BLaER1 (cell line): ENCODE measurements at regions not wholly inside any gene's neighbourhood (a gene's known extent, or its start where the extent isn't known, plus 50 kb on each side); places are given as distances from the start of the nearest gene placed in this dataset.
A peak's percentile ranks its signal among the peaks of the same experiment; 100 is the strongest.

Experiments
- H3K27ac ChIP-seq: shearing (Covaris generic); formaldehyde crosslinking; 2 replicates; pipeline ENCODE4 v1.8.1; 2022
- H3K27me3 ChIP-seq: shearing (Covaris generic); formaldehyde crosslinking; 2 replicates; pipeline ENCODE4 v1.8.1; 2022
- H3K36me3 ChIP-seq: shearing (Covaris generic); formaldehyde crosslinking; 2 replicates; pipeline ENCODE4 v1.8.1; 2022
- H3K4me1 ChIP-seq: shearing (Covaris generic); formaldehyde crosslinking; 2 replicates; pipeline ENCODE4 v1.8.1; 2022
- H3K4me2 ChIP-seq: shearing (Covaris generic); formaldehyde crosslinking; 2 replicates; pipeline ENCODE4 v1.8.1; 2022
- H3K4me3 ChIP-seq: shearing (Covaris generic); formaldehyde crosslinking; 2 replicates; pipeline ENCODE4 v1.8.1; 2022
- H3K9ac ChIP-seq: shearing (Covaris generic); formaldehyde crosslinking; 2 replicates; pipeline ENCODE4 v1.8.1; 2022
- H3K9me3 ChIP-seq: shearing (Covaris generic); formaldehyde crosslinking; 2 replicates; pipeline ENCODE4 v1.8.1; 2022
- H4K20me1 ChIP-seq: shearing (Covaris generic); formaldehyde crosslinking; 2 replicates; pipeline ENCODE4 v1.8.1; 2022
- Cebpa-rat ChIP-seq: shearing (Covaris generic); IDR thresholded peaks from 2 replicates; pipeline ENCODE4 v1.8.1; 2022

GRCh38 chr13:55403887-55404487 lies 1736.7 kb upstream of the PRR20A start:
- Histone ChIP-seq H3K4me2 (no peak overlapping the region), H3K9ac (no peak overlapping the region)
- no peak for TF ChIP-seq Cebpa-rat

DNA sequence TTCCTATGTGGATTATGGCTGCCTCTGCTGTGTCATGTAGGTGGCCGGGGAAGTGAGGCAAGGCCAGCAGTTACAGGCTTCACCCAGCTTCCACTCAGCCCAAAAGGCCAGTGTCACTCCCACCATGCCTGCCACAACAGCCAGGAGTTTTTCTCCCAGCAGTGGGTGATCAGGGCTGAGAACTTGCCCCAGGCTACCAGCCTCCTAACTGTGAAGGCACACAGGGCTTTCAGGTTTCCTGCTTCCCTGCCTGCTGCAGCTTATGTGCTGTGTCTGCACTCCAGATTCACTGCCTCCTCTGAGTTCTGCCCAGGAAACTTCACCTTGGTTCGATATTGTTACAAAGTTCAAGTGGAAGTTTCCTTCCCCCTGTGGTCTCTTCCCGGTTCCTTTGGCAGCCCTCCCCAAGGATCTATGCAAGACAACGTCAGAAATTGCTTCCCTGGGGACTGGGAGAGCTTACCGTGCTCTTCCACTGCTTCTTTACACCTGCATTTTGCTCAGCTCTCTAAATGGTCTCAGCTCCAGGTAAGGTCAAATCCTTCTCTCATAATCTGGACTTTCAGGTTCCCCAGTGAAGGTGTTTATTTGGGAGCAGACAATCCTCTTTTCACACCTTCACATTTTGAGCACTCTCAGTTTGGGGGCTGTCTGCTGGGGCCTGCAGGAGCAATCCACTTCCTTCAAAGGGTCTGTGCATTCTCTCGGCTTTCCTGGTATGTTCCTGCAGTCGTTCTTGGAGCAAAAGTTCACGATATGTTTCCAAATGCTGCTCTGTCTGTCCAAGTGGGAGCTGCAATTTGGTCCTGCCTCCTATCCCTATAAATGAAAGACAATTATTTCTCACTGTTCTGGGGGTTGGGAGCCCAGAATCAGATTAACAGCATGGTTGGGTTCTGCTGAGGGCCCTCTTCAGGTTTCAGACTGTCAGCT lies 1730.1 kb upstream of the PRR20A start:
- no peaks in the 10 kb centered on the region for H4K20me1 ChIP-seq
- TF ChIP-seq Cebpa-rat: no peak
- H3K4me1 ChIP-seq: peaks cover 18% of the 10 kb centered on the region
- H3K27me3 ChIP-seq: no peaks in the 10 kb centered on the region
- no peaks in the 10 kb centered on the region for H3K9me3 ChIP-seq
- H3K4me3 ChIP-seq: no peak overlapping the region
- no peaks in the 10 kb centered on the region for H3K36me3 ChIP-seq
- peak overlapping the region; percentile 59 for H3K4me2 ChIP-seq
- no peak overlapping the region for H3K9ac ChIP-seq
- H3K27ac ChIP-seq: peak overlapping the region; percentile 57; the same call in 1 of the 2 replicates

More at GRCh38 chr13:55403887-55404487, 1736.7 kb upstream of the PRR20A start:
- Histone ChIP-seq H3K9me3 (no peaks in the 10 kb centered on the region), H3K4me3 (no peak overlapping the region), H3K4me1 (no peaks in the 10 kb centered on the region), H3K36me3 (no peaks in the 10 kb centered on the region), H3K27me3 (no peaks in the 10 kb centered on the region), H3K27ac (no peak overlapping the region), H4K20me1 (no peaks in the 10 kb centered on the region)

GRCh38 chr13:55418095-55418494 lies 1722.6 kb upstream of the PRR20A start:
- Histone ChIP-seq H3K9me3 (no peaks in the 10 kb centered on the region), H3K9ac (no peak overlapping the region), H3K36me3 (no peaks in the 10 kb centered on the region), H3K4me3 (no peak overlapping the region), H3K27ac (no peak overlapping the region), H3K4me1 (no peaks in the 10 kb centered on the region), H4K20me1 (no peaks in the 10 kb centered on the region), H3K27me3 (no peaks in the 10 kb centered on the region), H3K4me2 (no peak overlapping the region)
- TF ChIP-seq Cebpa-rat: no peak

DNA sequence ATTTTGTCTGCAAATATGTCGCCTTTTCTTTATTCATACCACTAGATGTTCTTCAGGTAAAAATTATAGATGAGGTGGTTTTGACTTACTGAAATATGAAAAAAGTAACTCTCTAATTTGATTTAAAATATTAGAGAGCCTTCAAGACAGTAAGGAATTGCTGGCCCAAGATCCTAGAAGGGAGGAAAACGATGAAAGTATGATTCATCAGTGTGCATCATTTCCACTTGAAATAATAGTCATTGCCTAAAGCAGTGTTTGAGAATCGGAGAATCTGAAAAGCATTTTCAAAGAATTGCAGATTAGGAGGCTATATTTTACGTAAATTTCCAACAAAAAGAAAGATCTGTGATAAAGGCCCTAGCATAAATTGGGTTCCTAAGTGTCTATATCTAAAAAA lies 1707.9 kb upstream of the PRR20A start:
- Histone ChIP-seq H3K9me3 (no peaks in the 10 kb centered on the region), H4K20me1 (no peaks in the 10 kb centered on the region), H3K4me1 (no peaks in the 10 kb centered on the region), H3K36me3 (no peaks in the 10 kb centered on the region), H3K27me3 (no peaks in the 10 kb centered on the region), H3K4me3 (no peak overlapping the region), H3K9ac (no peak overlapping the region), H3K4me2 (no peak overlapping the region), H3K27ac (no peak overlapping the region)
- TF ChIP-seq Cebpa-rat: no peak

- Histone ChIP-seq H3K4me3 (no peak overlapping the region), H3K9me3 (no peaks in the 10 kb centered on the region), H3K27me3 (no peaks in the 10 kb centered on the region), H4K20me1 (no peaks in the 10 kb centered on the region), H3K4me1 (no peaks in the 10 kb centered on the region), H3K9ac (no peak overlapping the region), H3K27ac (no peak overlapping the region), H3K4me2 (no peak overlapping the region), H3K36me3 (no peaks in the 10 kb centered on the region)
- no peak for TF ChIP-seq Cebpa-rat
Observed at GRCh38 chr13:55437162-55437561, 1703.6 kb upstream of the PRR20A start.

GRCh38 chr13:55439450-55439849 lies 1701.3 kb upstream of the PRR20A start:
- Histone ChIP-seq H3K27me3 (no peaks in the 10 kb centered on the region), H3K9me3 (no peaks in the 10 kb centered on the region)

GRCh38 chr13:55440465-55441085 lies 1700.1 kb upstream of the PRR20A start:
- Histone ChIP-seq H4K20me1 (no peaks in the 10 kb centered on the region), H3K27ac (no peak overlapping the region), H3K27me3 (no peaks in the 10 kb centered on the region), H3K4me3 (no peak overlapping the region), H3K4me2 (no peak overlapping the region), H3K9ac (no peak overlapping the region), H3K36me3 (no peaks in the 10 kb centered on the region), H3K4me1 (no peaks in the 10 kb centered on the region), H3K9me3 (no peaks in the 10 kb centered on the region)
- TF ChIP-seq Cebpa-rat: no peak

More at GRCh38 chr13:55439450-55439849, 1701.3 kb upstream of the PRR20A start:
- Histone ChIP-seq H3K4me1 (no peaks in the 10 kb centered on the region), H3K4me3 (no peak overlapping the region), H3K36me3 (no peaks in the 10 kb centered on the region), H3K27ac (no peak overlapping the region), H3K9ac (no peak overlapping the region), H4K20me1 (no peaks in the 10 kb centered on the region), H3K4me2 (no peak overlapping the region)
- no peak for TF ChIP-seq Cebpa-rat

DNA sequence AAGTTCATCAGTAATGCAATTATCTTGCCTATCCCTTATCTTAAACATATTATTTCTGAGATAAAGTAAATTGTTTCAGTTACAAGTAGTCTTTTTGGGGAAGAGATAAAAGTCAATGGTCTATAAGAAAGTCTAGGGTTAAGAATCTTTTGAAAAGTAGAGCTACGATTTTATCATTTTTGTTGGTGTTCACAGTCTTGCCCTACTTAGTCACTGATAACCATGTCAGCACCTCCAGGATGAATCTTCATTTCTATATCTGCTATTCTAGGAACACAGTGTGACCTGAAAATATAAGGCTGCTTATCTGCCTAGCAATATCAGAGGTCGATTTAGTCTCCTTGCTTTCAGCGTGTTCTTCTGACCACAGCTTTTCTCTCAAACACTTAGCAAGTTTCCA lies 1676.5 kb upstream of the PRR20A start:
- H3K9me3 ChIP-seq: no peaks in the 10 kb centered on the region
- H4K20me1 ChIP-seq: no peaks in the 10 kb centered on the region
- no peak overlapping the region for H3K4me2 ChIP-seq
- H3K27me3 ChIP-seq: no peaks in the 10 kb centered on the region
- no peaks in the 10 kb centered on the region for H3K36me3 ChIP-seq
- no peaks in the 10 kb centered on the region for H3K4me1 ChIP-seq
- no peak for TF ChIP-seq Cebpa-rat
- no peak overlapping the region for H3K9ac ChIP-seq
- H3K27ac ChIP-seq: no peak overlapping the region
- no peak overlapping the region for H3K4me3 ChIP-seq

DNA sequence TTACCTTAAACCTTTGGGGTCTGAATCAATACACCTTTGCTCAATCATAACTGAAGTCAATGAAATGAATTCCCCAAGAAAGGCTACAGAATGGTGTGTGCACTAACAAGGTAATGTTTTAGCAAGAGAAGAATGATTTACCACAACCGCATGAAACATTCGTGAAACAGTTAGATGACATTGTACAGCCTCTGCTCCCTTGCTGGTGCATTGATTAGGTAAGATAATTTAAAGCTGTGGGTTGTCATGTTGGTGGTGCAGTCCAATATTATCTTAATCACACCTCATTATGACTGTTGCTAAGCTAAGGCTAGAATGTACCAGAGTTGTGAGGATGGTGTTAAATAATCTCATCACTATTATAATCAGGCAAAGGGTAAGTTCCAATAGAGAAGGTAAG lies 1673.2 kb upstream of the PRR20A start:
- TF ChIP-seq Cebpa-rat: no peak
- Histone ChIP-seq H4K20me1 (no peaks in the 10 kb centered on the region), H3K9ac (no peak overlapping the region), H3K4me1 (no peaks in the 10 kb centered on the region), H3K9me3 (no peaks in the 10 kb centered on the region), H3K4me2 (no peak overlapping the region), H3K4me3 (no peak overlapping the region), H3K27ac (no peak overlapping the region), H3K27me3 (no peaks in the 10 kb centered on the region), H3K36me3 (no peaks in the 10 kb centered on the region)

DNA sequence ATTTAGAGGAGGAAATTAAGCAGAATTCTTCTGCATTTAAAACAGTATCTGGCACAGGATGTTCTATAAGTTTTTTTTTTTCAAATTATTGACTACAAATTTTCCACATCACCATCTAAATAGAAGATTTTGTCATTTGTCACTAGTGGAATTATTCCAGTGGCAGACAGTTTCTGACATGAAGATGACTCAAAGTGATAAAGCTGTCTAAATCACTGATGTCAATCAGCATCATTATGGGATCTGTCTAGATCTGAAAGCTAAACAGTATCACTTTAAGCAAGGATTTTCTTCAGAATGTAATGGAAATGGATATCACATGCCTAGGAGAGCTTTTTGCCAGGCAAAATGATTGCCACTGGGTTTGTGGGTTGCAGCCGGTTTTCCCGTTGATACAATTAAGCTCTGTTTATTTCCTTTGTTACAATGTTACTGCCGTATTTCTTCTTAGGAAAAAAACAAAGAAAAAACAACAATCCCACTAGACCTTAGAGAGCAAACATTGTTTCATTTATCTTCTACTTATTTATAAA lies 1657.0 kb upstream of the PRR20A start:
- Histone ChIP-seq H3K27me3 (no peaks in the 10 kb centered on the region), H3K9me3 (no peaks in the 10 kb centered on the region), H3K27ac (no peak overlapping the region), H3K4me3 (no peak overlapping the region), H3K4me2 (no peak overlapping the region), H3K4me1 (no peaks in the 10 kb centered on the region), H4K20me1 (no peaks in the 10 kb centered on the region), H3K36me3 (no peaks in the 10 kb centered on the region), H3K9ac (no peak overlapping the region)
- no peak for TF ChIP-seq Cebpa-rat
